HG02981 (cell line): ENCODE measurements at regions not wholly inside any gene's neighbourhood (a gene's known extent, or its start where the extent isn't known, plus 50 kb on each side); places are given as distances from the start of the nearest gene placed in this dataset.
A peak's percentile ranks its signal among the peaks of the same experiment; 100 is the strongest.

Experiments
- ATAC-seq: cut with Tn5 transposase; IDR thresholded peaks from one replicate; pipeline ENCODE4 v1.9.1; 2021; ENCODE audit warnings: mild to moderate bottlenecking, moderate library complexity; ENCODE audit not compliant: unreplicated experiment

DNA sequence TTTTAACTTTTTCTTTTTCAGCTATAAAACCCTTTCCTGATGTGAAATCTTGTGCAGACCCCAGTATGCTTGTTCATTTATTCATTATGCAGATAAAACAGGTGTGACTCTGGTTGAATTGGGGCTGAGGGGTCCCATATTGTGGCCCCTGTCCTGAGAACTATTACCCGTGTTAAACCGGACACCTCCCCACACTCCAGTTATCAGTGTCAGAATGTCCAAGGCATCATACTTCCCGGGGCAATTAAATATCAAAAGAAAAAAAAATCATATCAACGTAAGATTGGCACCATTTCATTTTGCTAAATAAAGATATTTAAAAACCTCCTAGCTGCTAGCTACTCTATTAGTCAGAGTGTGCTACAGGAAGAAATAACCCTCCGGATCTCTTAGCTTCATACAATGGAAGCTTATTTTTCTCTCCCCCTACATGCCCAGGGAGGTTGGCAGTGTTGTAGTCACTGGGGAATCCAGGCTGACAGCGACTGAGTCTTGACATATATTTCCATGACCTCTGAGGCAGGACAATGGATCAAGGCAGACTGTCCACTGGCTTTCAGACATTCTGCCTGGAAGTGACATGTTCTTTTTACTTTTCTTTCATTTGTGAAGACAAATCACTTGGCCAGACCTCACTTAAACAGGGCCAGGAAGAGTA, 170.0 kb downstream of the SEC61B start:
- ATAC-seq: no peak

GRCh38 chr9:99392986-99393385, 170.9 kb downstream of the SEC61B start:
- no peak for ATAC-seq

DNA sequence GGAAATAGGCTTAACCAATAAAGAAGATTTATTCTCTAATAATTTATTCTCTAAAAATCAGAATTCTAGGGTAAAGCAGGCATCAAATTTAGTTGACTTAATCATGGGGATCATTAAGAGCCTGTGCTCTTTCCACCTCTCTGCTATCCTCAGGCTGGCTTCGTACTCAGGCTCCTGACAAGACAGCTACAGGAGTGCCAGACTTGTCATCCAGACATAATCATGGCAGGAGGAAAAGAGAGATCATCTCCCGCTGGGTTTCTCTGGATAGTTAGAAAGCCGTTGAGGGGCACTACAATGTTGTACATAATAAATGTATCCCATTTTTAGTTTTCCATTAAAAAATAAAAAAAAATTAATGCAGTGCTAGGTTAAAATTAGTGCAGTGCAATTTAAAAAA, 171.9 kb downstream of the SEC61B start:
- ATAC-seq: no peak

DNA sequence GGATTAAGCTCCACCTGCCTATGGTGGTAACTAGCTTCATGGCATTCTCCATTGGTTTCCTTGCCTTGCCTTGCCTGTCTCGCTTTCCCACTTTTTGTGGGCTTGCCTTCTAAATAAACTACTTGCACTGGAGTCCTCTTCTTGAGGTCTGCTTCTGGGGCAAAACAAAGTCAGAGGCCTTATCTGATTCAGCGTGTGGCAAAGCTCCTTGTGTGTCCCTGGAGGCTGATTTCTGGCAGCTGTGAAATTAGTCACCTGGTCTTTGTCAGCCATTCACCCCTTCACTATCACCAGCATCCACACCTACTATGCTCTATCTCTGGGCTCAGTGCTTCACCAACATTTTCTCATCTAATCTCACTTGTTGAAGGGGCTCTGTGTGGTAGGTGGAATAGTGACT, 176.2 kb downstream of the SEC61B start:
- ATAC-seq: no peak

- no peak for ATAC-seq
These were observed 177.4 kb downstream of the SEC61B start for GRCh38 chr9:99399474-99399873.

GRCh38 chr9:99400184-99400731, 178.2 kb downstream of the SEC61B start:
- no peak for ATAC-seq

- ATAC-seq: no peak
These were observed 179.8 kb downstream of the SEC61B start for GRCh38 chr9:99401680-99402504.

DNA sequence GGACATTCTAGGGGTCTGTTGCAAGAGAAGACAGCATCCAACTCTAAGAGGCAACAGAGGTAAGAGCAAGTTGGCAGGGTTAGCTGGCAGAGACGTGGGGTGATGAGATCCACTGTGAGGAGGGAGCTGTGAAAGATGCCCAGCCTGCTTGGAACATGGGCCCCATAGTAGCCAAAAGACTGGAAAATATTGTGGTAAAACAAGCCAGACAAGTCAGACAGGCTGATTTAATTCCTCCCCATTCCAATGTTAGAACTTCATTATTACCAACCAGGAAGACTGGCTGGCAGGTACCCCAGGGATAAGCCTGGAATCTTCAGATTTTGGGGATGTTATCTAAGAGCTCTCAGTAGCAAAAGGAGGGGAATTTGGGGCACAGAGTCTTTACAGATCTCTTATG, 181.3 kb downstream of the SEC61B start:
- ATAC-seq: no peak

- ATAC-seq: no peak
These were observed 183.3 kb downstream of the SEC61B start for GRCh38 chr9:99405359-99405758.

DNA sequence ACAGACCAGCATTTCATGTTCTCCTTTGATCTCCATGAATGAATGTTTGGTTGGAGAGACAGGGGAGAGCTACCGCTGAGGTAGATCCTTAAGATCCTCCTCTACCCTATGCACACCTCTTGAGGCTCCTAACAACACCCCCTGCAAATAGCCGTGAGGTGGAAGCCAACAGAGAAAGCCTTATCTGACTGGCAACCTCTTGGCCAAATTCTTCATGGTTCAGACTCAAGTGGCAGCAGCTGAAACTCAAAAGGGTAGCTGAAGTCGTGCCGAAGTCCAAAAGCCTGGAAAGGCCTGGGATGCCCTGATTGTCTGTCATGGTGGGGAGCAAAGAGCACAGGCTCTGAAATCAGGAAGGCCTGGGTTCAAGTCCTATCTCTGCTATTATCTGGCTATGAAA, 184.9 kb downstream of the SEC61B start:
- ATAC-seq: no peak

- no peak for ATAC-seq
These were observed 189.0 kb downstream of the SEC61B start for GRCh38 chr9:99411068-99411467.

DNA sequence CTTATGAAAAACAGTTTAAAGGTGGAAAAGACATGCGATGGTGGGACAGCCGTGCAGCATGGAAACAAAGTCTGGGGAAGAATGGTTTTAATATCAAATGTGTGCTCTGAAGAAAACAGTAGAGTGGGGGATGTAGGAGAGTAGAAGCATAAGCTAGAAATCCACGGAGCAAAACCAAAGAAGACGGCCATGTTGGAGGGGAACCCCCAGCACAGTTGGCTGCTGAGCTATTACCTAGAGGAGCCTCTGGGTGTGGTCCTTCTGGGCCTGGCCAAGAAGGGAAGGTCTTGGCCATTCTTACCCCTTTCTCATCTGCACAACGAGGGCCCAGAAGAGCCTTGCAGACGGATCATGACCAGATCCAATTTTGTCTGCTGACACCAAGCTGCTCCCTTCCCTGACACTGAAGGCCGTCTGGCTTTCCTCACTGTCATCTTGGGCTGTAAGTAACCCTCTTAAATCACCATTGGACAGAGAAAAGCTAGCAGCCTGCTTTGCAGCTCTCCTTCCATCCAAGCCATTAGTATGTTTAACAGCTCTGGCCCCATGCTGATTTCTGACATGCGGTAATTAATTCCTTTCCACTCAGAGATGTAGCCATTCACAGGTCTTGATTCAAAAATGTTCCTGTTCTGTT, 189.5 kb downstream of the SEC61B start:
- no peak for ATAC-seq

DNA sequence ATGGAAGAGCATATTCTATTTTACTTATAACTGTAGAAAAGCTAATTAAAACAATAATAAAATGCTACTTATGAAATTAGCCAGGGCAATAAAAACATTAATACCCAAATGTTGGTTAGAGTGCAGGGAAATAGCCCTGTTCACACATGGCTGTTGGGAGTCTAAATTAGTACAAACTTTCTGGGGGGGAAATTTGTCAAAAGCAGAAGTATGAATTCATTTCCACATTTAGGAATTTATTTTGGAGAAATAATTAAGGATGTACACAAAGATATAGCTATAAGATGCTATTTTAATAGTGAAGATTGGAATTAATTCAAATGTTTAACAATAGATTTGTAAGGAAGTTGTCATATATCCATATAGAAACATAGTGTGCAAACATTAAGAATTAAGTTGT, 190.5 kb downstream of the SEC61B start:
- ATAC-seq: no peak

DNA sequence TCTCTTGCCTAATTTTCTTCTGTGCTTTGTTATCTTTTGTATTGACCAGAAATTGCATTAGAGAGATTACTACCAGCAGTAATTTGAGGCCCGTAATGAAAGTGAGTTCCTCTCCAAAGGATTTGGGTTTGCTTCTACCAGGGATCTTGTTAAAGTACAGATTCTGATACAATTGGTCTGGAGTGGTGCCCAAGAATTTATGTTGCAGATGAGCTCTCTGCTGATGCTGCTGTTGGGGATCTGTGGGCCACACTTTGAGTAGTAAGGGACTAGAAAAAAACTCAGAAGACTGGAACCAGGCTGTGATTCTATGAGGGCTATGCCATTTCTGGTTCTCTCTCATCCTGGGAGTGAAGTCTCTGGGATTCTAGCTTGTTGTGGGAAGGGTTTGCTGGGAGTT, 192.2 kb downstream of the SEC61B start:
- no peak for ATAC-seq

DNA sequence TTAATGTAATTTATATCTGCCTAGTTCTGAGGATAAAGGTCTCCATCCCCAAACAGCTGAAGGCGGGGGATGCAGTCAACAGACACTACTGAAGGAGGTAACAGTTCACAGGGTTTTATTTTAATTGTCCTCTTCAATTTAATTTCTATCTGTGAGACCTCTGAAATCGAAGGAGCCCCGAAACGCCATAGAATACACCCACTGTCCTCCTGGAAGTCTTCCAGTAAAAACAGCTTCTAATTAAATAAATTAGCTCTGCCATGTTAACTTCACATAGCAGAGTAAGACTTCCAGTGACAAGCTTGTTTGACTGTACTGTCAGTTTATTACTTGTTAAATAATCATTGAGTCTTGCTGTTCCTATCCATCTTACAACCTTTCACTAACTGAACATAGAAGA, 193.5 kb downstream of the SEC61B start:
- peak; percentile 13 for ATAC-seq

DNA sequence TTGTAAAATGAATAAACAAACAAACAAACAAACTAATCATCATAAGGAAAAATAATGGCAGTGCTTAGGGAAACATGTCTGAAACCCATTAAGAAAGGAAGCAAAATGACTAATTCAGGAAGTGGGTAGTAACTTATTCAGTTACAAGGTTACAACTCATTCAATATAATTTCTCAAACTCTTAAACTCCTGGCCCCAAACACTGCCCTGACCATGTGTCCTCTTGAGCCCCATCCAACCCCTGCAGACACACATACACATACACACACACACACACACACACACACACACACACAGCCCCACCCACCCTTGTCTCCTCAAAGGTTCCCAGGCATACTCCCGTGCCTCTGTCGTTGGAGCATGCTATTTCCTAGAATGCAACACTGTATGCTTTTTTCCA, 193.9 kb downstream of the SEC61B start:
- peak; percentile 80 for ATAC-seq

DNA sequence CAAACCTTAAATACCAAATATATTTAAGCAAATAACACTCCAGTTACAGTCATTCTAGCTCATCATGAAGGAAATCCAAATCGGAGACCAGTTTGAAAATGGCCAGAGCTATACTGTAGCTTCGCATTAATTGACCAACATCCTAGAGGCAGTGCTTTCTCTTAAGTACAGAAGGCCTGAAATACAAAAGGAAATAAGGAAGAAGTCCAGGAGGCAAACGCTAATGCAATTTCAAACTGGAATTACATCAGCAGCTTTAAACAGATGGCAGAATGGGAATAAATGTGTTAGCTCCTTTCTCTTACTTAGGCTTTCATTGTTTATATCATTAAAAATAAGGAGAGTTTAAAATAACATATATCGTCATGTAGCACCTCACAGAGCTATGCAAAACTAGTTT, 197.0 kb downstream of the SEC61B start:
- no peak for ATAC-seq

DNA sequence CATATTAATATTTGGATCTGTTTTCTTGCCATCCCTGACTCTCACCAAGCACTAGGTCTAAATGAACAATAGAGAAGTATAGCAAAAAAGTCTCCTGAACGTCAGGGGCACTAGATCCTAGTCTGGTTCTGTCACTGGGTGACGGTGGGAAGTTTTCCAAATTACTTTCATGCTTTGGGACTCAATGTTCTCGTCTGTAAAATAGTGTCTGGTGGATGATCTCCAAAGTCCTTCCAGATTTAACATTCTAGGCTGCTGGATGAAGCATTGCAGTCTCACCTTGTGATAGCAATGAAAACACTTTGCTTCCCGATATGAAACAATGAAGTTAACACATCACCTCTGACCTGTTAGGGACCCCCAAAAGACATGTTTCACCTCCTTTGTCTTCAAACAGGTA, 199.3 kb downstream of the SEC61B start:
- no peak for ATAC-seq

DNA sequence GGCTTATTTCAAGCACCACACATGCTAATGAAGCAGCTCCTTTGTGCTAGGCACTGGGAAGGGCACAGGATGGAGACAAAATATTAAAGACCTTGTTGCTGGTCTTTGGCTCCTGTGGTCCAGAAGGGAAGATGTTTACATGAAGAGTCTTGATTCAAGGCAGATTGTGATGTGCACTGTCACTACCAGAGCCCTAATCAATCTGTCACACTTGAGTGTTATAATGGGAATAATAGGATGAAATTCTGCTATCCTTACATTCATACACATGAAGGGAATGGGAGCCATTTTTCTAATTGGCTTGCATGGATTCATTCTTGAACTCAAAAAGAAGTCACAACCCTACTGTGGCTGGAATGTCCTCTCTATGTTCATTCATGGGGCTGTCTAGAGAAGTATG, 203.0 kb downstream of the SEC61B start:
- no peak for ATAC-seq

DNA sequence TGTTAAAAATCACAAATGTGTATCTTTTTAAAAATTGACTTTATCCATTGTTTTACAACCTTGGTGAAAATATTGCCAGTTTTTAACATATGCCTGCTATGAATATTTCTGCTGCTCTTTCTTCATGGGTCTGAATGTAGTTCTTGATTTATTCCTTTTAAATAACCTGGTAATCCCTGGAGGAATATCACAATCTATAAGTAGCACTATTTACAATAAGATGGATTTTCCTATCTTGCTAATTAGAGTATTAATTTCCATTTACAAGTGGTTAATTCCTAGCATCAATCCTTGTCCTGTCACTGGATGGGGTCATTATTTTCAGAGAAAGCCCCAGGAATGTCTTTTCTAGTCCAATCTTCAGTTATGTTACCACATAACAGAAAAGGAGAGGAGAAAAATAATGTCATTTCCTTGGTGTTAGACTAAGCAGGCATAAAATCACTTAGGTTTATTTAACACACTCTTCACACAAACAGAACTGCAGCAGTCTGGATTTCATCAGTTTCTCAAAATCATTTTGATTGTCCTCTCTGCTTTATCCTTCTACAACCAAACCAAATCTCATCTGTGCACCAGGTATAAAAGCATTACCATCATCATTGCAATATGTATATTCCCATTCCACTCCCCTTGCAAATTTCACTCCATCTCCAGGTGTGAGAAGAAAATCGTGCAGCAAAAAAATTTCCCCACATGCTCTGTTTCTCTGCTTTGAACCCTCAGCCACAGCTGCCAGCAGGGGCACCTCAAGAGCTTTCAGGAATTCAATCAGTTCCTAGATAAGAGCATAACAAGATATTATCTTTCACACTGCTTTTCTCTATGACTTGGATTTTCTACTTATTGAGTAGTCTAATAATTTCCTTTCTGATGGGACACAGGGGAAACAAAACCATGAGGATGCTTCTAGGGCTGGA, 204.1 kb downstream of the SEC61B start:
- no peak for ATAC-seq

DNA sequence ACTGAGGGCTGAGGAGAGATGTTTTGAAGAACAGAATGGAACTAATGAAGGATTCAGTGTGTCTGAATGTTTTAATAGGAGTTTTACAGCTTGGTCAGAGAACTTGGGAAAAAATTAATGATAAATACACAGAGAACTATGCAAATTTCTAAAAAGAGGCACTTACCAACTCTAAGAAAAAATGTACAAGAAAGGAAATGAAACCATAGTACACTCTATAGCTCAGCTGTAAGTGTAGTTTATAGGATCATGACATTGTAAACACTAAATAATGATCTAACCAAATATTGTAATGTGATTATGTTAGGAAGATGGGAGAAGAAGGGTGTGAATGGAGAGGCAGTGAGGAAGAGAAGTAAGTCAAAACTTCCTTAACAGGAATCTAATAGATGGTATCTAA, 205.2 kb downstream of the SEC61B start:
- no peak for ATAC-seq
